Suprapubic skin (tissue), 4 donors: ENCODE measurements at regions not wholly inside any gene's neighbourhood (a gene's known extent, or its start where the extent isn't known, plus 50 kb on each side); places are given as distances from the start of the nearest gene placed in this dataset.

Experiments used
- DNase-seq, 2 donors: peaks; one replicate each; pipeline ENCODE4 v3.0.0-alpha.2; 2019; ENCODE audit warnings: low spot score in 2 of 2
- H3K27ac ChIP-seq: fragments of 200-600 bp; sonication (generic); one replicate; pipeline ENCODE4 v1.5.1; 2019
- H3K27me3 ChIP-seq: fragments of 200-600 bp; sonication (generic); one replicate; pipeline ENCODE4 v1.5.1; 2019
- H3K36me3 ChIP-seq: fragments of 200-600 bp; sonication (generic); one replicate; pipeline ENCODE4 v1.5.1; 2019
- H3K4me1 ChIP-seq: fragments of 200-600 bp; sonication (generic); one replicate; pipeline ENCODE4 v1.5.1; 2019
- H3K4me3 ChIP-seq: fragments of 200-600 bp; sonication (generic); one replicate; pipeline ENCODE4 v1.5.1; 2019; ENCODE audit warnings: mild to moderate bottlenecking
- H3K9me3 ChIP-seq: fragments of 200-600 bp; sonication (generic); one replicate; pipeline ENCODE4 v1.5.1; 2019
- CTCF ChIP-seq, 2 donors: fragments of 200-600 bp in 1 of 2; fragments of 450-650 bp in 1 of 2; sonication (generic) in 1 of 2; IDR thresholded peaks; one replicate each; pipeline ENCODE4 v1.5.1; 2016 to 2019; ENCODE audit warnings: antibody characterized with exemption in 2 of 2, mild to moderate bottlenecking in 1 of 2, moderate library complexity in 1 of 2
- EP300 ChIP-seq: sonication (generic); formaldehyde crosslinking; IDR thresholded peaks from one replicate; pipeline ENCODE4 v1.6.1; 2017; ENCODE audit warnings: antibody characterized with exemption
- POLR2A ChIP-seq, 2 donors: fragments of 450-650 bp; IDR thresholded peaks; one replicate each; pipeline ENCODE4 v1.6.1; 2017; ENCODE audit warnings: antibody characterized with exemption in 2 of 2, mild to moderate bottlenecking in 2 of 2, moderate library complexity in 2 of 2
- POLR2AphosphoS5 ChIP-seq, 3 donors: sonication (generic); formaldehyde crosslinking; IDR thresholded peaks; one replicate each; pipeline ENCODE4 v1.6.1; 2017; ENCODE audit warnings: antibody characterized with exemption in 3 of 3
- WGBS: methylation state at CpG from one replicate; pipeline ENCODE4 v1.1.5; 2018; 5-methylcytosine and 5-hydroxymethylcytosine counted together

- no peak for DNase-seq
- Histone ChIP-seq H3K36me3 (no peaks in the 10 kb centered on the region), H3K27ac (no peak overlapping the region), H3K4me1 (no peaks in the 10 kb centered on the region), H3K27me3 (no peaks in the 10 kb centered on the region), H3K9me3 (no peaks in the 10 kb centered on the region), H3K4me3 (no peak overlapping the region)
- WGBS = 61% methylated on average over 9 of the region's 9 CpGs
- TF ChIP-seq CTCF (IDR thresholded peaks at IDR 0.05) = no peak
- no peak for TF ChIP-seq EP300
- no peak for TF ChIP-seq POLR2AphosphoS5 (IDR thresholded peaks at IDR 0.05)
Observed at GRCh38 chr16:5448798-5449197, 351.2 kb upstream of the EEF2KMT start.

- TF ChIP-seq POLR2AphosphoS5 (IDR thresholded peaks at IDR 0.05) = no peak
- no peak for TF ChIP-seq CTCF (IDR thresholded peaks at IDR 0.05)
- no peak for TF ChIP-seq POLR2A (IDR thresholded peaks at IDR 0.05)
- no peak for TF ChIP-seq EP300
Observed at GRCh38 chr16:5447734-5448133, 350.1 kb upstream of the EEF2KMT start.

GRCh38 chr16:5446623-5447240, 349.1 kb upstream of the EEF2KMT start:
- H3K9me3 ChIP-seq = no peaks in the 10 kb centered on the region
- no peaks in the 10 kb centered on the region for H3K4me1 ChIP-seq
- no peak for TF ChIP-seq POLR2A (IDR thresholded peaks at IDR 0.05)
- H3K27me3 ChIP-seq = no peaks in the 10 kb centered on the region
- no peaks in the 10 kb centered on the region for H3K36me3 ChIP-seq
- H3K27ac ChIP-seq = no peak overlapping the region
- no peak overlapping the region for H3K4me3 ChIP-seq
- no peak for DNase-seq
- 61% methylated on average over 8 of the region's 8 CpGs for WGBS

More at GRCh38 chr16:5447734-5448133, 350.1 kb upstream of the EEF2KMT start:
- WGBS = 81% methylated on average over 4 of the region's 4 CpGs
- Histone ChIP-seq H3K4me1 (no peaks in the 10 kb centered on the region), H3K4me3 (no peak overlapping the region), H3K36me3 (no peaks in the 10 kb centered on the region), H3K27me3 (no peaks in the 10 kb centered on the region), H3K27ac (no peak overlapping the region), H3K9me3 (no peaks in the 10 kb centered on the region)
- no peak for DNase-seq

GRCh38 chr16:5444189-5444588, 346.6 kb upstream of the EEF2KMT start:
- no peak overlapping the region for H3K4me3 ChIP-seq

GRCh38 chr16:5442986-5443385, 345.4 kb upstream of the EEF2KMT start:
- H3K36me3 ChIP-seq = no peaks in the 10 kb centered on the region
- H3K27ac ChIP-seq = no peak overlapping the region
- no peak for DNase-seq
- H3K4me3 ChIP-seq = no peak overlapping the region
- H3K27me3 ChIP-seq = no peaks in the 10 kb centered on the region
- WGBS = 81% methylated on average over 3 of the region's 3 CpGs
- H3K9me3 ChIP-seq = no peaks in the 10 kb centered on the region
- no peaks in the 10 kb centered on the region for H3K4me1 ChIP-seq
- no peak for TF ChIP-seq POLR2AphosphoS5 (IDR thresholded peaks at IDR 0.05)
- TF ChIP-seq CTCF (IDR thresholded peaks at IDR 0.05) = no peak
- TF ChIP-seq POLR2A (IDR thresholded peaks at IDR 0.05) = no peak
- TF ChIP-seq EP300 = no peak

More at GRCh38 chr16:5444189-5444588, 346.6 kb upstream of the EEF2KMT start:
- no peaks in the 10 kb centered on the region for H3K4me1 ChIP-seq
- H3K27me3 ChIP-seq = no peaks in the 10 kb centered on the region
- no peak for DNase-seq
- H3K27ac ChIP-seq = no peak overlapping the region
- H3K36me3 ChIP-seq = no peaks in the 10 kb centered on the region
- TF ChIP-seq CTCF (IDR thresholded peaks at IDR 0.05) (no peak), POLR2A (IDR thresholded peaks at IDR 0.05) (no peak), POLR2AphosphoS5 (IDR thresholded peaks at IDR 0.05) (no peak), EP300 (no peak)
- 44% methylated on average over 7 of the region's 7 CpGs for WGBS
- no peaks in the 10 kb centered on the region for H3K9me3 ChIP-seq

- WGBS = 75% methylated on average over 3 of the region's 3 CpGs
- no peak overlapping the region for H3K4me3 ChIP-seq
- TF ChIP-seq EP300 = no peak
- no peak for TF ChIP-seq CTCF (IDR thresholded peaks at IDR 0.05)
- TF ChIP-seq POLR2AphosphoS5 (IDR thresholded peaks at IDR 0.05) = no peak
- no peak for TF ChIP-seq POLR2A (IDR thresholded peaks at IDR 0.05)
- H3K9me3 ChIP-seq = no peaks in the 10 kb centered on the region
- H3K27me3 ChIP-seq = no peaks in the 10 kb centered on the region
- no peaks in the 10 kb centered on the region for H3K36me3 ChIP-seq
- H3K27ac ChIP-seq = no peak overlapping the region
- DNase-seq = no peak
- H3K4me1 ChIP-seq = no peaks in the 10 kb centered on the region
Observed at GRCh38 chr16:5442054-5442453, 344.5 kb upstream of the EEF2KMT start.
